Rectal smooth muscle tissue (tissue), 1 donor: ENCODE measurements at regions not wholly inside any gene's neighbourhood (a gene's known extent, or its start where the extent isn't known, plus 50 kb on each side); places are given as distances from the start of the nearest gene placed in this dataset.

Experiments used
- H3K27ac ChIP-seq: one replicate; pipeline ENCODE4 v1.7.0; 2013; ENCODE audit warnings: low read depth, low read length, inconsistent platforms
- H3K27me3 ChIP-seq: one replicate; pipeline ENCODE4 v1.7.0; 2013; ENCODE audit warnings: low read length; ENCODE audit not compliant: control insufficient read depth, insufficient read depth
- H3K36me3 ChIP-seq: one replicate; pipeline ENCODE4 v1.7.0; 2013; ENCODE audit warnings: low read length; ENCODE audit not compliant: control insufficient read depth, insufficient read depth
- H3K4me1 ChIP-seq: one replicate; pipeline ENCODE4 v1.7.0; 2013; ENCODE audit warnings: low read length; ENCODE audit not compliant: control insufficient read depth, insufficient read depth
- H3K4me3 ChIP-seq: one replicate; pipeline ENCODE4 v1.7.0; 2013; ENCODE audit warnings: low read length
- H3K9ac ChIP-seq: one replicate; pipeline ENCODE4 v1.7.0; 2013; ENCODE audit warnings: low read length

DNA sequence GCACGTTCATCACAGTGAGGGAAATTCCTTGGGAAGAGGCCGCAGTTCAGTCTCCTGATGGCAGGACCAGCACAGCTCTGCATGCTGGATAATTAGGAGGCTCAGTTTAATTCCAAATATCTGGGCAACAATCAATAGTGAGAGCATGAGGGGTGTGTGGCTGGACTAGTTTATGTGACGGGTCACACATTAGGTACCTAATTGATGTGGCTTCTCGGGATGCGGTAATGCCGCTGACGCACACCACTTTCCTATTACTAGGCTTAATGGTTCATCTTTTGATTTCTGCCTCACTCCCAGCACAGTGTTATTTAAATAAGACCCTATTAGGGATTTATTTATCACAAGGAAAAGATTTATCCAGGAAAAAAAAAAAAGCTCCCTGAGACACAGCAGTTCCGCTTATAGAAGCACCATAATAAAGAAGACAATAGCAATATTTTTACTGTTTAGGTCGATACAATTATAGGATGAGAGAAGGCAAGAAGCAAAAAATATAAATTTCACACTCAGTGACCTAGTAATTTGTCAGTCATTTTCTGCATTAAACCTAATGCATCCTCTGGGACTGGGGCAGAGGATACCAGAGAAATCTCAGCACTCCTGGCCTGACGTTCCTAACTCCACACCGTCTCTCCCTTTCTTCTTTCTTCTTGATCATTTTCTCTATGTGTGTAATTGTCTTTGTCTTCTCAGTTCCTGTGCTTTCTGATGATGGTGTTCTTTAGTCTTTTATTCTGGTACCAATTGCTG, 264.7 kb upstream of the SLC14A2 start:
- no peaks in the 10 kb centered on the region for H3K4me1 ChIP-seq
- H3K27ac ChIP-seq, result no peak overlapping the region
- H3K9ac ChIP-seq, result no peak overlapping the region
- no peaks in the 10 kb centered on the region for H3K36me3 ChIP-seq
- no peaks in the 10 kb centered on the region for H3K27me3 ChIP-seq
- no peak overlapping the region for H3K4me3 ChIP-seq

DNA sequence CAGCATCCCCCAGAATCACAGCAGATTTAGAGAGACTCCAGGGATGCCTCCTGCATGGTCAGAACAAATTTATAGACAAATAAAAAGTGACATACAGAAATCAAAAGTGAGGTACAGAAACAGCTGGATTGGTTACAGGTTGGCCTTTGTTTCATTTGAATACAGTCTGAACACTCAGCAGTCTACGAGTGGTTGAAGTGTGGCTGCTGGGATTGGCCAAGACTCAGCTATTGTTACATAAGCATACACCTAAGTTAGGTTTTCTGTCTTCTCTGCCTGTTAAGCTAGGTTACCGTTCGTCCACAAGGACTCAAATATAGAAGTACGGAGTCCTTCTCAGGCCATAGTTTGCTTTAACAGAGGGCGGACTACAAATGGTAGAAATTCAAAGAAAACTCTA, 262.4 kb upstream of the SLC14A2 start:
- no peak overlapping the region for H3K27ac ChIP-seq
- no peak overlapping the region for H3K4me3 ChIP-seq
- no peaks in the 10 kb centered on the region for H3K36me3 ChIP-seq
- H3K27me3 ChIP-seq, result no peaks in the 10 kb centered on the region
- H3K4me1 ChIP-seq, result no peaks in the 10 kb centered on the region
- no peak overlapping the region for H3K9ac ChIP-seq

DNA sequence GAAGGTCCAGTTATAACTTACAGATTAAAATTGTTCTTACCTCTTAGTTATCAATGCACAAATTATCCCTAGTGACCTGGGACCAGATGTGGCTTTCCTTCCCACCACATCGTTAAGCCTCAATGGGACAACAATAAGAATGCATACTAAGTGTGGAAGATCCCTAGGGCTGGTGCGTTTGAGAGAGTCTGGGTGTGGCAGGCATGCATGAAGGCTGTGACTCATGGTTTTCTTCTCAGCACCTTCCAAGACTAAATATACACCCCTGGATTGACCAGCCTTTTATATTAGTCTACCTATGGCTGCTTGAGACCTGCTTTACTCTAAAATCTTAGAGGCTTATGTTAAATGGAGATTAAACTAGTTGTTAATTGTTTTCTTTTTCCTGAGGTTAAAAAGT, 261.7 kb upstream of the SLC14A2 start:
- Histone ChIP-seq H3K36me3 (no peaks in the 10 kb centered on the region), H3K9ac (no peak overlapping the region), H3K4me3 (no peak overlapping the region), H3K4me1 (no peaks in the 10 kb centered on the region), H3K27ac (no peak overlapping the region), H3K27me3 (no peaks in the 10 kb centered on the region)

DNA sequence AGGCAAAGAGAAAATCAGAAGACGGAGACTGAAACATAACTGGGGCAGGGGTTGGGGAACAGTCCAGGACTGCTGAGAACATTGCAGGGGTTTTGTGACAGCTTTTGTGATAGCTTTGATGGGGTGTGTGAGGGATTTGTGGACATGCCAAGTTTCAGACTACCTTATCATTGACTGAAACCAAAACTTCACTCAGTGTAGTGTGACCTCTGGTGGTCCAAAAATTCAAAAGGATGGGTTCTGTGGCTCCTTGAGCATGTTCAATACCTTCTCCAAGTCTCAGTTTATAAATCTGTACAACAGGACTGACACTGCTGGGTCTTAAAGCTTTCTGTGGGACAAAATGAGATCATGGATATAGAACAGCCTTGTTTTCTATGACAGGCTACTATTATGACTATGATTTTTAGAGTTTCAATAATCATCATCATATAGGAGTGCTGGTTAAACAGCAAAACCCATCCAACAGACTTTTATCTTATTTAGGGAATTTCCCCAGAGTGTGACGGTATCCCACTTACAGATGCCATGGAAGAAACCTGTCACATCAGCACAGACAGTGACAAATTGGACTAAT, 259.2 kb upstream of the SLC14A2 start:
- Histone ChIP-seq H3K27ac (no peak overlapping the region), H3K9ac (no peak overlapping the region), H3K4me1 (no peaks in the 10 kb centered on the region)

GRCh38 chr18:45357686-45358470, 257.4 kb upstream of the SLC14A2 start:
- no peaks in the 10 kb centered on the region for H3K27me3 ChIP-seq
- no peak overlapping the region for H3K9ac ChIP-seq
- H3K36me3 ChIP-seq, result no peaks in the 10 kb centered on the region
- H3K27ac ChIP-seq, result no peak overlapping the region
- no peaks in the 10 kb centered on the region for H3K4me1 ChIP-seq
- H3K4me3 ChIP-seq, result no peak overlapping the region

More for the DNA sequence above, 259.2 kb upstream of the SLC14A2 start:
- Histone ChIP-seq H3K27me3 (no peaks in the 10 kb centered on the region), H3K4me3 (no peak overlapping the region), H3K36me3 (no peaks in the 10 kb centered on the region)

- H3K9ac ChIP-seq, result no peak overlapping the region
- no peaks in the 10 kb centered on the region for H3K27me3 ChIP-seq
- H3K27ac ChIP-seq, result no peak overlapping the region
- no peak overlapping the region for H3K4me3 ChIP-seq
- no peaks in the 10 kb centered on the region for H3K4me1 ChIP-seq
- no peaks in the 10 kb centered on the region for H3K36me3 ChIP-seq
Observed at GRCh38 chr18:45359275-45360009, 255.8 kb upstream of the SLC14A2 start.

- Histone ChIP-seq H3K4me3 (no peak overlapping the region), H3K27ac (no peak overlapping the region), H3K27me3 (no peaks in the 10 kb centered on the region), H3K36me3 (no peaks in the 10 kb centered on the region), H3K4me1 (no peaks in the 10 kb centered on the region), H3K9ac (no peak overlapping the region)
Observed at GRCh38 chr18:45361125-45361851, 254.0 kb upstream of the SLC14A2 start.

DNA sequence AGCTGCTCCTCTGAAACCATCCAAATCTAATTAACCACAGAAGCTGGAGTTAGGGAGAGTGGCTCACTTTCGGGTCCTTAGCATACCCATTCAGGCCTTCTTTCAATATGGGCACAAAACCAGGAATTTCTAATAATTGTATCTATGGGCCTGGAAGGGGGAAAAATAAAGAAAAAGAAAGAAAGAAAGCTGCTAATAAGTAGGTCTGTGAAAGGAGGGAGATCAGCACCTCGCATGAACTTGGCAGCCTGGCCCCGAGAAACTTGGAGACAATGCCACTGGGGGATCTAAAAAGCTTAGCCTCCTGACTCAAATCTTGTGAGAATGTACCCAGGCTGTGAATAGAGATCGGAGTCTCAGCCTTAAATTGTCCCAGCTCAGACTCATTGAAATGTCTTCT, 252.1 kb upstream of the SLC14A2 start:
- Histone ChIP-seq H3K4me1 (no peaks in the 10 kb centered on the region), H3K27me3 (no peaks in the 10 kb centered on the region), H3K36me3 (no peaks in the 10 kb centered on the region), H3K4me3 (no peak overlapping the region), H3K27ac (no peak overlapping the region), H3K9ac (no peak overlapping the region)

GRCh38 chr18:45365835-45366234, 249.4 kb upstream of the SLC14A2 start:
- Histone ChIP-seq H3K27me3 (no peaks in the 10 kb centered on the region), H3K27ac (no peak overlapping the region), H3K4me1 (no peaks in the 10 kb centered on the region), H3K9ac (no peak overlapping the region), H3K36me3 (no peaks in the 10 kb centered on the region), H3K4me3 (no peak overlapping the region)

- no peak overlapping the region for H3K9ac ChIP-seq
- no peak overlapping the region for H3K4me3 ChIP-seq
- no peak overlapping the region for H3K27ac ChIP-seq
- no peaks in the 10 kb centered on the region for H3K36me3 ChIP-seq
- H3K27me3 ChIP-seq, result no peaks in the 10 kb centered on the region
- H3K4me1 ChIP-seq, result no peaks in the 10 kb centered on the region
Observed at GRCh38 chr18:45370255-45371010, 244.8 kb upstream of the SLC14A2 start.

DNA sequence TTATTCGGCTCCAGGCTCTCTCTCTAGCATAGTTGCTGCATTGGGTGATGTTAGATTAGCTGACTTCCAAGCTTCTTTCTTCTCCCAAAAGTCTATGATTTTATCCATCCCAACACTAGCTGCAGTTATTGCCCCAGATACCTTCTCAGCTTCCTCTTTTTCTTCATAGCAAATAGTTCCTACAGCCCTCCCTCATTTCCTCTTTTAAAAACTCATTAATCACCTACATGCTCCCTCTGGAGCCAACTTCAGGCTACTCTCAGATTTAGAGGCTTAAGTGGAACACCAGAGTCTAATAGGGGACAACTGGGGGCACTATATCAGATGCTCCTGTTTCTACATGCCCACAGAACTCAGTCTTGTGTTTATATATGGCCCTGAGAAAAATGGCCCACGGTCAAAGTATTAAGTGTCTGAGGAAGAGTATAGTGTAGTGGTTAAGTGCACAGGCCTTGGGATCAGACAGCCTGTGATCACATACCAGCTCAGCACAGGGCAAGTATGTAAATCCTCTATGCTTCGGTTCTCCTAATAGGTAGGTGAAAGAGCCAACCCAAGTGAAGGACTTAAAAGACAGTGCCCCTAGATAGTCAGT, 241.9 kb upstream of the SLC14A2 start:
- H3K9ac ChIP-seq, result no peak overlapping the region
- no peak overlapping the region for H3K27ac ChIP-seq
- H3K4me3 ChIP-seq, result no peak overlapping the region
- H3K4me1 ChIP-seq, result no peaks in the 10 kb centered on the region
- H3K27me3 ChIP-seq, result no peaks in the 10 kb centered on the region
- no peaks in the 10 kb centered on the region for H3K36me3 ChIP-seq
